Erythroblast (primary cell): ENCODE measurements at regions not wholly inside any gene's neighbourhood (a gene's known extent, or its start where the extent isn't known, plus 50 kb on each side); places are given as distances from the start of the nearest gene placed in this dataset.
"Not testable (repeated sequence)": the region's sequence is repeated elsewhere in the genome, so short reads cannot be mapped to it uniquely, and the experiment has no call there.

Source experiments
- DNase-seq, 2 experiments: peaks; one replicate each; lab custom pipeline; 2025; lab: John Stamatoyannopoulos, UW
- GATA1 ChIP-seq: IDR thresholded peaks from 2 replicates; pipeline ENCODE4 v1.6.1; 2011; ENCODE audit warnings: low read depth, mild to moderate bottlenecking, control low read depth, low read length, moderate library complexity
- POLR2A ChIP-seq: IDR thresholded peaks from 2 replicates; pipeline ENCODE4 v1.6.1; 2011; ENCODE audit warnings: mild to moderate bottlenecking, low read length

- no peak for DNase-seq
- TF ChIP-seq GATA1: no peak
- TF ChIP-seq POLR2A: no peak
Measured at GRCh38 chr4:81678801-81679200, 207.1 kb upstream of the RASGEF1B start.

DNA sequence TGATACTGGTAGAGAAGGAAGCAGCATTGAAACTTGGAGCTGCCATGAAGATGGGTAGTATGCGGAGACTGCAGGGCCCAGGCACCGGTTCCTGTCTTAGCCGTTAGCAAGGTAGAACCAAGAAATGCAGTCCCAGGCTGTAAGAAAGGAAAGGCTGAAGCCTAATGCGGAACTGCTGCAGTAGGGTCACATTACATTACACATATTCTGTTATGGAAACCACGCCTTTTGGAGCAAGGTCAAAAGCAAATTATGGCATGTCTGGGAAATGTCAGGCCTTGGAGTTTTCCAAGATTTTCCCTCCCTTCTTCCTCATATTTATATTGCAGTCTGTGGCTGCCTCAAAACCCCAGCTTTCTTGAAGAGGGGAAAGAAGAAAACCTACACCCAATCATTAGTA lies 204.8 kb upstream of the RASGEF1B start:
- no peak for DNase-seq
- TF ChIP-seq POLR2A (no peak), GATA1 (no peak)

- TF ChIP-seq POLR2A (no peak), GATA1 (no peak)
- no peak for DNase-seq
Measured at GRCh38 chr4:81675791-81676393, 204.2 kb upstream of the RASGEF1B start.

DNA sequence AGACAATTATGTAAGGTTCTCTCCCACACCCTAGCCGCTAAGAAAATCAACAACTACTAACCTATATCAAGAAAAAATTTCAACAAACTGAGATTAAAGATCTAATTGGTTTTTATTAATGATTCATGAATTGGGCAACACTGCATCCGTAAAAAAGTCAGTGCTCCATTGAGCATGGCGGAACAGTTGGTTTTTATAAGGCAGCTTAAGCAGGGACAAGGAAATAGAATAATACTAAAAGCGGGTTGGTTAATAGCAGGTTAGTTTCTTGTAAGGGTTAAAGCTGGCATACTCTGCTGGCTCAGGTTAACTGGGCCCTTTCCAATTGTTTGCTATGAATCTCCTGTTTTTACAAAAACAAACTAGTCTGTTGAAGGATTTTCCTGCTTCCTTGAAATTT lies 202.3 kb upstream of the RASGEF1B start:
- DNase-seq: no peak
- TF ChIP-seq GATA1 (no peak), POLR2A (no peak)

DNA sequence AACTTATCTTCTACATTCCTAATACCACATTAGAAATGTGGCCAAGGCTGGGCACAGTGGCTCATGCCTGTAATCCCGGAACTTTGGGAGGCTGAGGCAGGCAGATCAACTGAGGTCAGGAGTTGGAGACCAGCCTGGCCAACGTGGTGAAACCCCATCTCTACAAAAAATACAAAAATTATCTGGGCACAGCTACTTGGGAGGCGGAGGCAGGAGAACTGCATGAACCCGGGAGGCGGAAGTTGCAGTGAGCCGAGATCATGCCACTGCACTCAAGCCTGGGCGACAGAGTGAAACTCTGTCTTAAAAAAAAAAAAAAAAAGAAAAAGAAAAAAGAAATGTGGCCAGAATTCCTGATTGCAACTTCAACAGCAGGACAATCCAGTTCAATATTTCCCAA lies 196.6 kb upstream of the RASGEF1B start:
- DNase-seq: not testable (repeated sequence)

GRCh38 chr4:81667539-81667938 lies 195.8 kb upstream of the RASGEF1B start:
- TF ChIP-seq GATA1 (no peak), POLR2A (no peak)

GRCh38 chr4:81666491-81666890 lies 194.8 kb upstream of the RASGEF1B start:
- TF ChIP-seq POLR2A (no peak), GATA1 (no peak)
- DNase-seq: no peak

More at GRCh38 chr4:81667539-81667938, 195.8 kb upstream of the RASGEF1B start:
- no peak for DNase-seq

DNA sequence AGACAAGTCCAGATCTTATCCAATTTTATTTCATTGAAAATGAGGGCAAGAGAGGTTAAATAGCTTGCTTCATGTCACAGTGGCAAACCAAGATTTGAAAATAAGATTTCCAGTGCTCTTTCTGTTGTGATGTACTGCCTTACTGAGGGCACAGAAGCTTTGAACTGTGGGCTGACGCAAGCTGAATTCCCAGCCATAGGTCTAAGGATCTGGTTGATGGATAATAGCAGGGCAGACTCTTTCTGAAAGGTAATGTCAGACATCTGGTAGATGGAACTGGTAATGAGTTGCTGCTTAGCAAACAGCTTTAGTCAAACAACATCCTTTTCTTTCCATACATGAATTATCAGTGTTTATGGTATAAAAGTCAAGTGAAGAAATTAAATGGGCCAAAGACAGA lies 193.9 kb upstream of the RASGEF1B start:
- no peak for DNase-seq
- TF ChIP-seq POLR2A (no peak), GATA1 (no peak)

- TF ChIP-seq POLR2A (no peak), GATA1 (no peak)
- no peak for DNase-seq
Measured at GRCh38 chr4:81665045-81665444, 193.3 kb upstream of the RASGEF1B start.

DNA sequence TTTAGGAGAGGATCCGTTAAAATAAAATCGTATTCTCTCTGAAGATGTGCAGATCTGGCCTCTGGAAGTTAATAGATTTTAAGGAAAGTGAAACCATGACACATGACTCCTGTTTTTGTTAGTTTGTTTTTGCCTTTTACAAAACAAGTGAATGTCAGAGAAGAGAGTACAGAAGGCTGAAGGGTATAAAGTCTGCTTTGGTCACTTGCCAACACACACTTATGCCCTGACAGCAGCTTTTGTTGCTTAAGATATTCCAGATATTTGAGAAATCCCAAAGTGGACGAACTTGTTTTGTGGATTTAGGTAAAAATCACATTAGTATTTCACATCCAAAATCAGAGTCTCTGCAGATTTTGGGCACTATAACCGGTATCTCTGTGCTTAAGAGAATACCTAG lies 192.4 kb upstream of the RASGEF1B start:
- DNase-seq: no peak
- TF ChIP-seq GATA1 (no peak), POLR2A (no peak)

- no peak for DNase-seq
- TF ChIP-seq GATA1 (no peak), POLR2A (no peak)
Measured at GRCh38 chr4:81663368-81663767, 191.7 kb upstream of the RASGEF1B start.

GRCh38 chr4:81659051-81659450 lies 187.3 kb upstream of the RASGEF1B start:
- DNase-seq: no peak
- TF ChIP-seq GATA1 (no peak), POLR2A (no peak)

GRCh38 chr4:81652069-81652478 lies 180.4 kb upstream of the RASGEF1B start:
- TF ChIP-seq POLR2A (no peak), GATA1 (no peak)
- no peak for DNase-seq

GRCh38 chr4:81651243-81651899 lies 179.7 kb upstream of the RASGEF1B start:
- no peak for DNase-seq
- TF ChIP-seq POLR2A (no peak), GATA1 (no peak)
